Mesendoderm (in vitro differentiated cells): ENCODE measurements at regions not wholly inside any gene's neighbourhood (a gene's known extent, or its start where the extent isn't known, plus 50 kb on each side); places are given as distances from the start of the nearest gene placed in this dataset.

Source experiments
- DNase-seq: peaks from one replicate; pipeline ENCODE4 v3.0.0; 2013
- H2AK5ac ChIP-seq: 2 replicates; pipeline ENCODE4 v1.6.1; 2013; ENCODE audit warnings: low read length, inconsistent platforms
- H2BK120ac ChIP-seq: 2 replicates; pipeline ENCODE4 v1.6.1; 2013; ENCODE audit warnings: low read depth, mild to moderate bottlenecking, low read length, moderate library complexity, mixed read lengths
- H2BK15ac ChIP-seq: replicated peaks from 2 replicates; pipeline ENCODE4 v1.6.1; 2013; ENCODE audit warnings: low read depth, mild to moderate bottlenecking, moderate library complexity
- H2BK5ac ChIP-seq: 2 replicates; pipeline ENCODE4 v1.6.1; 2013; ENCODE audit warnings: low read length, inconsistent platforms
- H3K18ac ChIP-seq: 2 replicates; pipeline ENCODE4 v1.6.1; 2013; ENCODE audit warnings: mild to moderate bottlenecking, low read length, mixed read lengths
- H3K23ac ChIP-seq: one replicate; pipeline ENCODE4 v1.6.1; 2013; ENCODE audit warnings: low read length
- H3K27ac ChIP-seq: 2 replicates; pipeline ENCODE4 v1.5.1; 2013; ENCODE audit warnings: low read depth, mild to moderate bottlenecking, inconsistent platforms, low read length, moderate library complexity
- H3K27me3 ChIP-seq: 2 replicates; pipeline ENCODE4 v1.6.1; 2013; ENCODE audit warnings: low read length, control low read depth, mild to moderate bottlenecking, inconsistent platforms; ENCODE audit not compliant: insufficient read depth, poor library complexity
- H3K36me3 ChIP-seq: 2 replicates; pipeline ENCODE4 v1.6.1; 2013; ENCODE audit warnings: low read length, inconsistent platforms; ENCODE audit not compliant: control insufficient read depth, insufficient read depth
- H3K4ac ChIP-seq: one replicate; pipeline ENCODE4 v1.6.1; 2013; ENCODE audit warnings: low read depth, mild to moderate bottlenecking, low read length, moderate library complexity
- H3K4me1 ChIP-seq: 2 replicates; pipeline ENCODE4 v1.6.1; 2013; ENCODE audit warnings: low read depth, low read length, inconsistent platforms; ENCODE audit not compliant: control insufficient read depth
- H3K4me2 ChIP-seq: 2 replicates; pipeline ENCODE4 v1.6.1; 2013; ENCODE audit warnings: low read length
- H3K4me3 ChIP-seq: 2 replicates; pipeline ENCODE4 v1.5.1; 2013; ENCODE audit warnings: mild to moderate bottlenecking, low read length
- H3K56ac ChIP-seq: one replicate; pipeline ENCODE4 v1.6.1; 2013; ENCODE audit warnings: low read length
- H3K79me1 ChIP-seq: 2 replicates; pipeline ENCODE4 v1.6.1; 2013; ENCODE audit warnings: low read length, inconsistent platforms
- H3K79me2 ChIP-seq: 2 replicates; pipeline ENCODE4 v1.6.1; 2013; ENCODE audit warnings: mild to moderate bottlenecking, low read length; ENCODE audit not compliant: control insufficient read depth, insufficient read depth
- H3K9ac ChIP-seq: 2 replicates; pipeline ENCODE4 v1.6.1; 2013; ENCODE audit warnings: low read length, inconsistent platforms
- H4K5ac ChIP-seq: one replicate; pipeline ENCODE4 v1.6.1; 2013; ENCODE audit warnings: low read length
- H4K8ac ChIP-seq: one replicate; pipeline ENCODE4 v1.6.1; 2013; ENCODE audit warnings: low read depth, mild to moderate bottlenecking, control low read depth, low read length, moderate library complexity
- WGBS: extraction: QIAGEN DNeasy Blood & Tissue Kit; methylation state at CpG from one replicate; pipeline ENCODE4 v1.1.7; 2013; ENCODE audit warnings: low lambda C conversion rate, missing lambda C conversion rate; ENCODE audit not compliant: insufficient coverage; ENCODE audit errors: extremely low coverage; 5-methylcytosine and 5-hydroxymethylcytosine counted together

- H2BK15ac ChIP-seq: no peak overlapping the region
- no peak overlapping the region for H4K5ac ChIP-seq
- no peaks in the 10 kb centered on the region for H3K27me3 ChIP-seq
- H3K4me3 ChIP-seq: no peak overlapping the region
- H3K18ac ChIP-seq: no peak overlapping the region
- no peak overlapping the region for H3K23ac ChIP-seq
- no peak overlapping the region for H2AK5ac ChIP-seq
- no peak for DNase-seq
- H3K56ac ChIP-seq: no peak overlapping the region
- no peak overlapping the region for H2BK5ac ChIP-seq
- no CpG with 5 or more reads among the region's 2 CpGs for WGBS
- H3K27ac ChIP-seq: no peak overlapping the region
- no peak overlapping the region for H4K8ac ChIP-seq
- no peak overlapping the region for H2BK120ac ChIP-seq
- no peak overlapping the region for H3K4me2 ChIP-seq
- no peak overlapping the region for H3K4ac ChIP-seq
- no peaks in the 10 kb centered on the region for H3K4me1 ChIP-seq
- no peaks in the 10 kb centered on the region for H3K79me2 ChIP-seq
- H3K36me3 ChIP-seq: no peaks in the 10 kb centered on the region
- no peaks in the 10 kb centered on the region for H3K79me1 ChIP-seq
- H3K9ac ChIP-seq: no peak overlapping the region
Observed at GRCh38 chr13:80036845-80037504, 304.0 kb downstream of the SPRY2 start.

- no peak overlapping the region for H2BK5ac ChIP-seq
- no peak overlapping the region for H3K23ac ChIP-seq
- no peak overlapping the region for H3K9ac ChIP-seq
- H2BK15ac ChIP-seq: no peak overlapping the region
- H3K27ac ChIP-seq: no peak overlapping the region
- no peaks in the 10 kb centered on the region for H3K27me3 ChIP-seq
- H4K8ac ChIP-seq: no peak overlapping the region
- no peak for DNase-seq
- H3K79me1 ChIP-seq: no peaks in the 10 kb centered on the region
- H3K4me3 ChIP-seq: no peak overlapping the region
- WGBS: no CpG with 5 or more reads among the region's 1 CpG
- H3K18ac ChIP-seq: no peak overlapping the region
- H3K56ac ChIP-seq: no peak overlapping the region
- no peaks in the 10 kb centered on the region for H3K36me3 ChIP-seq
- H2BK120ac ChIP-seq: no peak overlapping the region
- no peaks in the 10 kb centered on the region for H3K79me2 ChIP-seq
- H3K4ac ChIP-seq: no peak overlapping the region
- H2AK5ac ChIP-seq: no peak overlapping the region
- H4K5ac ChIP-seq: no peak overlapping the region
- H3K4me1 ChIP-seq: no peaks in the 10 kb centered on the region
- H3K4me2 ChIP-seq: no peak overlapping the region
Observed at GRCh38 chr13:80035096-80035495, 305.8 kb downstream of the SPRY2 start.

GRCh38 chr13:80033951-80034350 lies 307.0 kb downstream of the SPRY2 start:
- Histone ChIP-seq H2BK5ac (no peak overlapping the region), H2BK15ac (no peak overlapping the region), H3K4me1 (no peaks in the 10 kb centered on the region), H3K27ac (no peak overlapping the region), H3K18ac (no peak overlapping the region), H2AK5ac (no peak overlapping the region), H3K79me1 (no peaks in the 10 kb centered on the region), H3K27me3 (no peaks in the 10 kb centered on the region), H3K9ac (no peak overlapping the region), H3K36me3 (no peaks in the 10 kb centered on the region), H2BK120ac (no peak overlapping the region), H3K4me2 (no peak overlapping the region), H4K8ac (no peak overlapping the region), H3K23ac (no peak overlapping the region), H3K79me2 (no peaks in the 10 kb centered on the region), H3K4me3 (no peak overlapping the region), H4K5ac (no peak overlapping the region), H3K56ac (no peak overlapping the region), H3K4ac (no peak overlapping the region)
- WGBS: no CpG with 5 or more reads among the region's 2 CpGs
- no peak for DNase-seq

GRCh38 chr13:80033286-80033685 lies 307.6 kb downstream of the SPRY2 start:
- H3K79me1 ChIP-seq: no peaks in the 10 kb centered on the region
- H3K56ac ChIP-seq: no peak overlapping the region
- WGBS: no CpG with 5 or more reads among the region's 1 CpG
- no peak overlapping the region for H2BK15ac ChIP-seq
- H2AK5ac ChIP-seq: no peak overlapping the region
- no peak overlapping the region for H3K27ac ChIP-seq
- H2BK5ac ChIP-seq: no peak overlapping the region
- H3K4me3 ChIP-seq: no peak overlapping the region
- H4K8ac ChIP-seq: no peak overlapping the region
- H3K4me2 ChIP-seq: no peak overlapping the region
- no peaks in the 10 kb centered on the region for H3K79me2 ChIP-seq
- H3K4me1 ChIP-seq: no peaks in the 10 kb centered on the region
- DNase-seq: no peak
- H3K36me3 ChIP-seq: no peaks in the 10 kb centered on the region
- H3K27me3 ChIP-seq: no peaks in the 10 kb centered on the region
- H4K5ac ChIP-seq: no peak overlapping the region
- H3K23ac ChIP-seq: no peak overlapping the region
- no peak overlapping the region for H2BK120ac ChIP-seq
- H3K4ac ChIP-seq: no peak overlapping the region
- no peak overlapping the region for H3K9ac ChIP-seq
- no peak overlapping the region for H3K18ac ChIP-seq

GRCh38 chr13:80030491-80030890 lies 310.4 kb downstream of the SPRY2 start:
- H3K56ac ChIP-seq: no peak overlapping the region
- H3K27me3 ChIP-seq: no peaks in the 10 kb centered on the region
- no peak overlapping the region for H4K8ac ChIP-seq
- H3K4me2 ChIP-seq: no peak overlapping the region
- H3K9ac ChIP-seq: no peak overlapping the region
- no peak overlapping the region for H3K4ac ChIP-seq
- H3K79me1 ChIP-seq: no peaks in the 10 kb centered on the region
- no peak overlapping the region for H4K5ac ChIP-seq
- H3K4me3 ChIP-seq: no peak overlapping the region
- H3K27ac ChIP-seq: no peak overlapping the region
- H3K23ac ChIP-seq: no peak overlapping the region
- no peak overlapping the region for H2AK5ac ChIP-seq
- no CpG with 5 or more reads among the region's 3 CpGs for WGBS
- no peaks in the 10 kb centered on the region for H3K36me3 ChIP-seq
- no peak overlapping the region for H2BK120ac ChIP-seq
- no peak overlapping the region for H2BK5ac ChIP-seq
- DNase-seq: peak; percentile 49
- no peak overlapping the region for H3K18ac ChIP-seq
- H3K4me1 ChIP-seq: no peaks in the 10 kb centered on the region
- no peak overlapping the region for H2BK15ac ChIP-seq
- H3K79me2 ChIP-seq: no peaks in the 10 kb centered on the region

- Histone ChIP-seq H4K8ac (no peak overlapping the region), H2BK120ac (no peak overlapping the region), H3K9ac (no peak overlapping the region), H3K18ac (no peak overlapping the region), H3K36me3 (no peaks in the 10 kb centered on the region), H3K4ac (no peak overlapping the region), H3K4me2 (no peak overlapping the region), H3K4me1 (no peaks in the 10 kb centered on the region), H3K79me2 (no peaks in the 10 kb centered on the region), H2BK15ac (no peak overlapping the region), H3K56ac (no peak overlapping the region), H3K79me1 (no peaks in the 10 kb centered on the region), H3K27me3 (no peaks in the 10 kb centered on the region), H3K27ac (no peak overlapping the region), H4K5ac (no peak overlapping the region), H3K23ac (no peak overlapping the region), H2AK5ac (no peak overlapping the region), H3K4me3 (no peak overlapping the region), H2BK5ac (no peak overlapping the region)
- WGBS: no CpG with 5 or more reads among the region's 2 CpGs
- DNase-seq: no peak
Observed at GRCh38 chr13:80029170-80029569, 311.8 kb downstream of the SPRY2 start.
